GM12873 (cell line): ENCODE measurements at regions not wholly inside any gene's neighbourhood (a gene's known extent, or its start where the extent isn't known, plus 50 kb on each side); places are given as distances from the start of the nearest gene placed in this dataset.

ENCODE experiments used
- CTCF ChIP-seq: IDR thresholded peaks from 2 replicates; pipeline ENCODE4 v1.5.1; 2012; ENCODE audit warnings: low read depth, mild to moderate bottlenecking, moderate library complexity, low read length, control low read depth; ENCODE audit not compliant: insufficient read depth; ENCODE audit errors: missing control alignments

GRCh38 chr6:827431-827830 lies 134.5 kb upstream of the EXOC2 start:
- TF ChIP-seq CTCF = no peak

- TF ChIP-seq CTCF = no peak
Measured at GRCh38 chr6:819122-819521, 126.2 kb upstream of the EXOC2 start.

- no peak for TF ChIP-seq CTCF
Measured at GRCh38 chr6:818196-818595, 125.3 kb upstream of the EXOC2 start.

- no peak for TF ChIP-seq CTCF
Measured at GRCh38 chr6:816510-817084, 123.7 kb upstream of the EXOC2 start.

GRCh38 chr6:815348-815738 lies 122.4 kb upstream of the EXOC2 start:
- peak; percentile 16 for TF ChIP-seq CTCF

- no peak for TF ChIP-seq CTCF
Measured at GRCh38 chr6:814378-815347, 121.7 kb upstream of the EXOC2 start.

GRCh38 chr6:811831-812230 lies 118.9 kb upstream of the EXOC2 start:
- TF ChIP-seq CTCF = no peak
